GM19043 (cell line): ENCODE measurements at regions not wholly inside any gene's neighbourhood (a gene's known extent, or its start where the extent isn't known, plus 50 kb on each side); places are given as distances from the start of the nearest gene placed in this dataset.
"Not testable (repeated sequence)": the region's sequence is repeated elsewhere in the genome, so short reads cannot be mapped to it uniquely, and the experiment has no call there.

ENCODE experiments used
- ATAC-seq: cut with Tn5 transposase; IDR thresholded peaks from one replicate; pipeline ENCODE4 v1.9.1; 2021; ENCODE audit warnings: low read depth; ENCODE audit not compliant: unreplicated experiment

GRCh38 chr4:188430384-188430783 is 291.1 kb downstream of the TRIML1 start:
- no peak for ATAC-seq

- no peak for ATAC-seq
Measured at GRCh38 chr4:188432328-188432727, 293.1 kb downstream of the TRIML1 start.

GRCh38 chr4:188433741-188434315 is 294.6 kb downstream of the TRIML1 start:
- no peak for ATAC-seq

GRCh38 chr4:188434643-188435042 is 295.4 kb downstream of the TRIML1 start:
- ATAC-seq: no peak

GRCh38 chr4:188435381-188435780 is 296.1 kb downstream of the TRIML1 start:
- ATAC-seq: no peak

GRCh38 chr4:188437535-188437934 is 298.3 kb downstream of the TRIML1 start:
- no peak for ATAC-seq

GRCh38 chr4:188438391-188438824 is 299.2 kb downstream of the TRIML1 start:
- not testable (repeated sequence) for ATAC-seq

- no peak for ATAC-seq
Measured at GRCh38 chr4:188439641-188440311, 300.5 kb downstream of the TRIML1 start.

GRCh38 chr4:188444500-188444899 is 305.3 kb downstream of the TRIML1 start:
- ATAC-seq: no peak

GRCh38 chr4:188448996-188449395 is 309.8 kb downstream of the TRIML1 start:
- not testable (repeated sequence) for ATAC-seq

GRCh38 chr4:188450571-188450970 is 311.3 kb downstream of the TRIML1 start:
- no peak for ATAC-seq

- no peak for ATAC-seq
Measured at GRCh38 chr4:188452097-188452496, 312.9 kb downstream of the TRIML1 start.

- ATAC-seq: no peak
Measured at GRCh38 chr4:188454575-188454974, 315.3 kb downstream of the TRIML1 start.

GRCh38 chr4:188455062-188455752 is 316.0 kb downstream of the TRIML1 start:
- no peak for ATAC-seq

- ATAC-seq: no peak
Measured at GRCh38 chr4:188459381-188459780, 320.1 kb downstream of the TRIML1 start.

- no peak for ATAC-seq
Measured at GRCh38 chr4:188463909-188464308, 324.7 kb downstream of the TRIML1 start.

- no peak for ATAC-seq
Measured at GRCh38 chr4:188466001-188466400, 326.8 kb downstream of the TRIML1 start.

- ATAC-seq: no peak
Measured at GRCh38 chr4:188484256-188484655, 345.0 kb downstream of the TRIML1 start.

- no peak for ATAC-seq
Measured at GRCh38 chr4:188485906-188486305, 346.7 kb downstream of the TRIML1 start.

GRCh38 chr4:188492886-188493285 is 353.6 kb downstream of the TRIML1 start:
- ATAC-seq: no peak

GRCh38 chr4:188495169-188495568 is 355.9 kb downstream of the TRIML1 start:
- ATAC-seq: no peak

GRCh38 chr4:188511431-188511830 is 372.2 kb downstream of the TRIML1 start:
- no peak for ATAC-seq
